SU-DHL-6 (cell line): ENCODE measurements at regions not wholly inside any gene's neighbourhood (a gene's known extent, or its start where the extent isn't known, plus 50 kb on each side); places are given as distances from the start of the nearest gene placed in this dataset.

Experiments
- EZH2phosphoT487 ChIP-seq: fragments of 200-600 bp; sonication (generic), shearing (Covaris generic); conservative IDR thresholded peaks from 2 replicates; pipeline ENCODE4 v1.6.1; 2018; ENCODE audit warnings: mild to moderate bottlenecking, antibody characterized with exemption, low read length, moderate library complexity, mixed read lengths
- TF ChIP-seq, protein P1 (sequence below): fragments of 200-600 bp; sonication (generic); IDR thresholded peaks from one replicate; pipeline ENCODE4 v1.5.1; 2017; ENCODE audit warnings: antibody characterized with exemption, mild to moderate bottlenecking, low read length, moderate library complexity; ENCODE audit not compliant: insufficient read depth, poor library complexity, severe bottlenecking

DNA sequence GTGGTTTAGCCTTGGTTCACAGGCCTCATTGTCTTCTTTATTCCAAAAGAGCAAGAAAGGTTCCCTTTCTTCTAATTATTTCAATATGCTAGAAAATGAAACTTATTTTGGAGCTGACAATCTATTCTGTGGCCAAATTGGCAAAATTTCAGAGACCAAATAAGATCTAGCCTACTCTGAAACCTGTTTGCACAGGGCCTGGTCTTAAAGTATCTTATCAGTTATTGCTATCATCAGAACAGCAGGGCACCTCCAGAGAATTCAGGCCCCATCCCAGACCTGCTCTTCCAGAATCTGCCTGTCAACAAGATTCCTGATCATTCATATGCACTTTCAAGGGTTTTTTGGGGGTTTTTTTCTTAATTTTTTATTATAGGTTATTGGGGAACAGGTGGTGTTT lies 198.7 kb downstream of the ANAPC1 start:
- TF ChIP-seq, protein P1, sequence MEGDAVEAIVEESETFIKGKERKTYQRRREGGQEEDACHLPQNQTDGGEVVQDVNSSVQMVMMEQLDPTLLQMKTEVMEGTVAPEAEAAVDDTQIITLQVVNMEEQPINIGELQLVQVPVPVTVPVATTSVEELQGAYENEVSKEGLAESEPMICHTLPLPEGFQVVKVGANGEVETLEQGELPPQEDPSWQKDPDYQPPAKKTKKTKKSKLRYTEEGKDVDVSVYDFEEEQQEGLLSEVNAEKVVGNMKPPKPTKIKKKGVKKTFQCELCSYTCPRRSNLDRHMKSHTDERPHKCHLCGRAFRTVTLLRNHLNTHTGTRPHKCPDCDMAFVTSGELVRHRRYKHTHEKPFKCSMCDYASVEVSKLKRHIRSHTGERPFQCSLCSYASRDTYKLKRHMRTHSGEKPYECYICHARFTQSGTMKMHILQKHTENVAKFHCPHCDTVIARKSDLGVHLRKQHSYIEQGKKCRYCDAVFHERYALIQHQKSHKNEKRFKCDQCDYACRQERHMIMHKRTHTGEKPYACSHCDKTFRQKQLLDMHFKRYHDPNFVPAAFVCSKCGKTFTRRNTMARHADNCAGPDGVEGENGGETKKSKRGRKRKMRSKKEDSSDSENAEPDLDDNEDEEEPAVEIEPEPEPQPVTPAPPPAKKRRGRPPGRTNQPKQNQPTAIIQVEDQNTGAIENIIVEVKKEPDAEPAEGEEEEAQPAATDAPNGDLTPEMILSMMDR = no peak
- TF ChIP-seq EZH2phosphoT487 = no peak
